C4-2B (cell line): ENCODE measurements at regions not wholly inside any gene's neighbourhood (a gene's known extent, or its start where the extent isn't known, plus 50 kb on each side); places are given as distances from the start of the nearest gene placed in this dataset.

Source experiments
- CTCF ChIP-seq: fragments of 450-650 bp; conservative IDR thresholded peaks from 2 replicates; pipeline ENCODE4 v1.5.1; 2017; ENCODE audit warnings: mild to moderate bottlenecking
- ZFX ChIP-seq: fragments of 450-650 bp; IDR thresholded peaks from 2 replicates; pipeline ENCODE4 v1.6.1; 2017

GRCh38 chr10:117442521-117442920 is 67.3 kb upstream of the PDZD8 start:
- TF ChIP-seq CTCF (no peak), ZFX (no peak)
